NCI-H187 treated with DMSO at 0.1 percent for 48 hours (cell line): ENCODE measurements at regions not wholly inside any gene's neighbourhood (a gene's known extent, or its start where the extent isn't known, plus 50 kb on each side); places are given as distances from the start of the nearest gene placed in this dataset.
"Not testable (repeated sequence)": the region's sequence is repeated elsewhere in the genome, so short reads cannot be mapped to it uniquely, and the experiment has no call there.

Source experiments
- DNase-seq: peaks from one replicate; lab custom pipeline; 2025; lab: John Stamatoyannopoulos, UW

DNA sequence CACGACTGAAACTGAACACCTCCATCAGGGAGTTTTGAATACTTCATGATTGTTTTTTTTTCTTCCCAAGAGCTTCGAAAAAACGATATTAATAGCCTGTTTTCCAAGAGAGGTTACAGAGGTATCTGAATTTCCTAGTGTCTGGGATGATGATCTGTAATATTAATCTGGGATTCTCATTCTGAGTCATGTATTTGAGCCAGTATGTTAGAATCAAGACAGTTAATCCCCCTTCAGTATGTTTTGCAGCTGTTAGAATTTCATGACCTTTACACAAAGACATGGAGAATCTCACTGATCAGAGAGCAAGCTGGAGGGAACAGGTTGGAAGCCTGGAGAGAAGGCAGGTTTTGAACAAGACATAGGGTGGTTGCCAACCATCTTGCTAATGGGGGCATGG, 234.5 kb upstream of the GAP43 start:
- DNase-seq, result no peak

GRCh38 chr3:115396801-115397200, 226.5 kb upstream of the GAP43 start:
- DNase-seq, result no peak

DNA sequence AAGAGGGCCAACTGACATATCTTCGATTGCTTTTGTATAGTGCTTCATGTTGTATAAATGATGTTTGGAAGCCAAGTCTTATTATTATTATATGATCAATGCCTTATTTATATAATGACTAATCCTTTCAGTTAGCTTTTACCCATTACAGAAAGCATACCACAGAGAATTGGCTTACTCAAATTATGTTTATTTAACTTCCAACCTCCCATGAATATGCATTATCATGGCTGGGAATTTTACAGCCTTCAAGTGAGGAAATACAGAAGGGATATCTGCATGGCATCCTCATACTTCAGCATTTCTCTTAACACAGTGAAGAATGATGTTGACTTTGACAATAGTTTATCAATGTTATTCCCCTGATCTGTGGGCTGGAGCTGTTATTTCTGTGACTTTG, 225.9 kb upstream of the GAP43 start:
- no peak for DNase-seq

GRCh38 chr3:115398506-115398905, 224.8 kb upstream of the GAP43 start:
- no peak for DNase-seq

GRCh38 chr3:115399750-115400149, 223.6 kb upstream of the GAP43 start:
- no peak for DNase-seq

DNA sequence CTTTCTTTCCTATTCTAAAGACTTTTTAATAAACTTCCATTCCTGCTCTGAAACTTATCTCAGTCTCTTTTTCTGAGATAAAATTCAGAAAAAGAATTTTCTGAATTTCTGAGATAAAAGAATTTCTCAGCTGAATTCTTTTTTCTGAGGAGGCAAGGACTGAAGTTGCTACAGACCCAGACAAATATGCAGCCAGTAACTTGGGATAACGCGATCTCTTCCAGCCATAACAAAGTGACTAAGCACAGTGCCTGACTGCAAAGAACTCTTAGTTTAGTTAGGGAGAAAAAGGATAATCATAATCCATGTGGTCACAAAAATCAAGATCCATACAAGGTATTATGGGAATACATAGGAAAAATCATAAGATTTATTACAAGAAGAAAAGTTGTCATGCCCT, 222.0 kb upstream of the GAP43 start:
- DNase-seq, result no peak

- DNase-seq, result no peak
Observed at GRCh38 chr3:115401851-115402501, 221.3 kb upstream of the GAP43 start.

DNA sequence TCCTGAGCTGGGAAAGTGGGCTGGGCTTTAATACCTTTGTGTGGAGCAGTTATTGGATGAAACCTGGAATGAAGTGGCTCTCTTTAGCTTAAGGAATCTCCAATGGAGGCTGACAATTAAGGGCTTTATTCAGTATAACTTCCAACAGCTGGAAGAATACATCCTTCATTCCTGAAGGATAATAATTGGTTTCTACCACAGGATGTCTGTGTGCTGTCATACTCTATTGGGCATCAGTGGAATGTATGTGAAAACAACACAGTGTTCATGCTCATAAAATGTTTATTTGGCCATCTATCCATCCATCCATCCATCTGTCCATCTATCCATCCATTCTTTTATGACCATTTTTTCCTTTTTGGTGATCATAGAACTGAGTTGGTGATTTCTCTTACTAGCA, 220.7 kb upstream of the GAP43 start:
- DNase-seq, result no peak

DNA sequence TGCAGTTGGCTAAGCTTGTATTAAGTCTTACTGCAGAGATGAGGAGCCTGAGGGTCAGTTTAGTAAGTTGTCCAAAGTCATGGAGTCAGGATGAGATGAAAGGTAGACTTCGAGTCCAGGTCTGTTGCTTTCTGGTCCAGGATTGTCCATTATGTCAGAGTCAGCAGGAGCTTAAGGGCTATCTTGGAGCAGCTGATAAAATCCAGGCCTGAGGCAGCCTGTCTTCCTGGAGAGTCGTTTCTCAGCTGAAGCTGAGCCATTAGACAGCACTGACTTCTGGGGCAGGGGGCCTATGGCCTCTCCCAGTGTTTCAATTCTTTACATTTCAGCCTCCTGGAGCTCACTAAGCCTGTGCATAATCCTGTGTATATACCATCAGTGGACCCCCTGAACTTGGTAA, 219.5 kb upstream of the GAP43 start:
- DNase-seq, result no peak

- DNase-seq, result no peak
Observed at GRCh38 chr3:115409596-115409995, 213.7 kb upstream of the GAP43 start.

DNA sequence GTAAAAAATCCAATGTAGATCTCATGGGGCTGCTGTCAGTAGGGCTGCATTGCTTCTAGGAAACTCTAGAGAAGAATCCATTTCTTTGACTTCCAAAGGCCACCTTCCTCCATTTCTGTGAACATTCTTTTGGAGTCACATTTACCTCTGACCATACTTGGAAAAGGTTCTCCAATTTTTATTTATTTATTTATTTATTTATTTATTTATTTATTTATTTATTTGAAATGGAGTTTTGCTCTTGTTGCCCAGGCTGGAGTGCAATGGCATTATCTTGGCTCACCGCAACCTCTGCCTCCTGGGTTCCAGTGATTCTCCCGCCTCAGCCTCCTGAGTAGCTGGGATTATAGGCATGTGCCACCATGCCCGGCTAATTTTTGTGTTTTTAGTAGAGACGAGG, 208.7 kb upstream of the GAP43 start:
- DNase-seq, result not testable (repeated sequence)

- DNase-seq, result no peak
Observed at GRCh38 chr3:115415246-115415996, 207.9 kb upstream of the GAP43 start.

DNA sequence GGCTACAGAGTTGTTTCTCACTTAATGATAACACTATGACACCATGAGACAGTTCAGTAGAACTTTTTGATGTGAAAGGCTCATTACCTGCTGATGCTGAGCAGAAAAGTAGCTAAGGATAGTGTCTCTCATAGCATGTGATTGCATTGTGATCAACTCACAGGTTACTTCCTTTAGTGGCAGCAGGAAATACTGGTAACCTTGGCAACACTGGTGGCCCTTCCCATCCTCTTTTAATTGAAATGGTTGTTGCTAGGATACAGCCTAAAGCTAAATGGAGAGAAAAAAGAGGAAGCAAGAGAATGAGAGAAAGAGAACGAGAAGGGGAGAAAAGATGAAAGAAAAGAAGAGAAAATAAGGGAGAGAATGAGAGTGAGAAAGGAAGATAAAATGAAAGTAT, 204.7 kb upstream of the GAP43 start:
- no peak for DNase-seq

DNA sequence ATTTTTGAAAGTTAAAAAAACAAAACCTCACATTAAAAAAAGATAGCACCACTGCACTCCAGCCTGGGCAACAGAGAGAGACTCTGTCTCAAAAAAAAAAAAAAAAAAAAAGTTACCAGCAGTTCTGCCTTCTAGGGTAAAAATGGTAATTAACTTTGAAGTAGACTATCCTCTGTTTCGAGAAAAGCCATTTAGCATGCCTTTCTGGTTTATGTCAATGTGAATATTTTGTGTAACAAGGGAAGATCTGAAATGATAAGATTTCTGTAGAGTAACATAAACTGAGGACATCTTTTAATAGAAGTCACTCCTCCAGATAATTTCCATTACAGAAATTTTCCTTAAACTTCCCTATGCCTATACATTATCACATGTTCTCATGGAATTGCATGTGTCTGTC, 203.2 kb upstream of the GAP43 start:
- no peak for DNase-seq

GRCh38 chr3:115423170-115423569, 200.1 kb upstream of the GAP43 start:
- no peak for DNase-seq

DNA sequence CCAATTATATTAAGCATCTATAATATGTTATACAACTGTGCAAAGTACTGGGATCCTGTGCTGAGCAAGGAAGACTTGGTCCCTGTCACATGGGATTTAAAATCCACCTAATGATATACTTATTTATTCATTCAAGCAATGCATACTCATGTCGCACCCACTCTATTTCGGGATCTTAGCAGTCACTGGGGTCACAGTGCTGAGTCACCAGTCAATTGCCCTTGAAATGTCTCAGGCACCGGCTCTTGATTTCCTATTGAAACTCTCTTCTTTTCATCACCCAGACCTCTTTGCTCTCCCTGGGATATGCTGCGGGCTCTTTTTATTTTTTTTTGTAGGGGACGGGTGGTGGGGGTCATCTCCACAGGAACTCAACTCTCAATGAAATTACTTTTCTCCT, 194.5 kb upstream of the GAP43 start:
- DNase-seq, result no peak

DNA sequence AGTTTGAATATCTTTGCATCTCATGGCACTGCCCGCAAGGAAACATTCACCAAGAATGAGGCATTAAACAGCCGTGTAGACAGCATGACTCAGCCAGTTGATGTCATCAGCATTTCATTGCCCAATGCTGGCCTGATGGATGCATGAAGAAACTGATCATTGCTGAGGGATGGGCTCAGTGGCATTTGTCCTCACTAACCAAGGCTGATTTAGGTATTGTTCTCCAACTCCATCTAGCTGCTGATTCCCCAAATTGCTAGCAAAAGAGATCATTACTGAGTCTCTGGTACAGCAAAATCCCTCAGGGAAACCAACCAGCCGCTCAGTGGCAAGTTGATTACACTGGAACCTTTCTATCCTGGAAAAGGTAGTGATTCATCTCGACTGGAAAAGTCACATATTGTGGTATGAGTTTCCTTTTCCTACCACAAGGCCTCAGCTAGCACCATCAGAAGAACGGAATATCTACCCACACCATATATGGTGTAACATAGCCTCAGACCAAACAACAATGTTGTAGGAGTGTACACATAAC, 186.5 kb upstream of the GAP43 start:
- no peak for DNase-seq

- DNase-seq, result no peak
Observed at GRCh38 chr3:115438799-115439198, 184.5 kb upstream of the GAP43 start.

GRCh38 chr3:115445559-115445958, 177.8 kb upstream of the GAP43 start:
- DNase-seq, result no peak

DNA sequence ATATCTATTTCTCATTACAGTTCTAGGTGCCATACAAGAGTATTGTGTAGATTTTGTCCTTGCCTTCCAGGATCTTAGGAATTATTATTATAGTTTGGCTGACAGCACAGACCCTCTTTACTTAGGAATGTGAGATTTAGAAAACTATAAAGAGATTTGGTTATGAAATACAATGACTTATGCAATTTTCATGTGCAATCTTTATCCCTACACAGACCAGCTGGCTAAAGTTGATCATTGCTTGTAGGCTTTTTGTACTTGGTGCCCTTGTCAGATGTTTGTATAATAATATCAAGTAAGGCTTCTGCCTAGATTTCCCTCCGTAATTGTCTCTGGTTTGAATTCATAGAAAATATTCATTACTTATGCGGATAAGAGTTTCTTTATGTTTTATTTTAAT, 174.5 kb upstream of the GAP43 start:
- DNase-seq, result no peak

GRCh38 chr3:115450036-115450435, 173.3 kb upstream of the GAP43 start:
- DNase-seq, result no peak

DNA sequence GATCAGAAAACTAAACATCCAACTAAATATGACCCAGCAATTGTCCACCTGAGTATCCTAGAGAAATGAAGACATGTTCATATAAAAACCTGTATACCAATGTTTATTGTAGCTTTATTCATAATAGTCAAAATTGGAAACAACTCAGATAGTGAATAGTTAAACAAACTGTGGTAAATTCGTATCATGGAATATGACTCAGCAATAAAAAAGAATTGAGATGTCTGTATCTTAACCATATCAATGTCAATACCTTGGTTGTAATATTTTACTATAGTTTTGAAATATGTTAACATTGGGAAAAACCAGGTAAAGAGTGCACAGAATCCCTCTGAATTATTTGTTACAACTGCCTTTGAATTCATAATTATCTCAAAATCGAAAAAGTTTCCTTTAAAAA, 159.3 kb upstream of the GAP43 start:
- DNase-seq, result no peak

DNA sequence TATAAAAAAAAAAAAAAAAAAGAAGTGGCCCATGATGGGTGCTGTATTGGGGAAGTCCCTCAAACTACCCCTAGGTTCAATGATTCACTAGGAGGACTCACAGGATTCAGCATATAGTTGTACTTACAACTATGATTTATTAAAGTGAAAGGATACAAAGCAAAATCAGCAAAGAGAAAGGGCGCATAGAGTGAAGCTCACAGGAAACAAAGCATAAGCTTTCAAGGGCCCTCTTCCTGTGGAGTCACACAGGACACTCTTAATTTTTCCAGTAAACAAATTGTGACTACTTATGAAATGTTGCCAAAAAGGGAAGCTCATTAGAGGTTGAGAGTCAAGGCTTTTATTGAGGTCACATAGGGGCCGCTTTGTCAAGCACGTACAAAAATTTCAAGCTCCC, 153.7 kb upstream of the GAP43 start:
- no peak for DNase-seq

DNA sequence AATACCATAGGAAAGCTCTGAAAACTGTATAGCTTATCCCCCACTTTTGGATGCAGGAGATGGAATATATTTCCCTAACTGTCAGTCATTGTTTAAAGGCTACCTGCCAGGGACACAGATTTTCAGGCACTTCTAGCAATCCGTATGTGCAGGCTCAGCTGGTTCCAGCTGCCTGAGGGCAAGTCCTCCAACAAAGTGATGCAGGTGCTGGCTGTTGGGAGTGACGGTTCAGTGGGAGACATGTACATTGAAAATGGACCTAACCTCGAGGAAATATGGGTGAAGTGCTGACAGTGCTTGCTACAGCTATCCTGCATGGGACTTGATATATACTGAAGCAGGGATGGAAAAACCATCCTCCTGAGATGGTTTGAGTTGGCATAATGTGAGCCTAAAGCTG, 153.1 kb upstream of the GAP43 start:
- no peak for DNase-seq
